Subcutaneous abdominal adipose tissue (tissue), 5 donors: ENCODE measurements at regions not wholly inside any gene's neighbourhood (a gene's known extent, or its start where the extent isn't known, plus 50 kb on each side); places are given as distances from the start of the nearest gene placed in this dataset.

ENCODE experiments used
- H3K27ac ChIP-seq: one replicate; pipeline ENCODE4 v1.7.0; 2013; ENCODE audit warnings: low read depth, mild to moderate bottlenecking, inconsistent platforms, low read length, moderate library complexity
- H3K27me3 ChIP-seq, 5 donors: one replicate each; pipeline ENCODE4 v1.7.0; 2013; ENCODE audit warnings: low read length in 5 of 5, inconsistent platforms in 1 of 5; ENCODE audit not compliant: control insufficient read depth in 5 of 5, insufficient read depth in 4 of 5
- H3K36me3 ChIP-seq, 5 donors: one replicate each; pipeline ENCODE4 v1.7.0; 2013; ENCODE audit warnings: low read length in 5 of 5; ENCODE audit not compliant: control insufficient read depth in 5 of 5, insufficient read depth in 5 of 5
- H3K4me1 ChIP-seq, 5 donors: one replicate each; pipeline ENCODE4 v1.7.0; 2013; ENCODE audit warnings: low read length in 5 of 5, mild to moderate bottlenecking in 3 of 5, moderate library complexity in 1 of 5; ENCODE audit not compliant: control insufficient read depth in 5 of 5, insufficient read depth in 5 of 5
- H3K4me3 ChIP-seq, 5 donors: one replicate each; pipeline ENCODE4 v1.7.0; 2013; ENCODE audit warnings: low read length in 5 of 5, low read depth in 1 of 5
- H3K9ac ChIP-seq, 5 donors: one replicate each; pipeline ENCODE4 v1.7.0; 2013; ENCODE audit warnings: low read length in 5 of 5, mild to moderate bottlenecking in 4 of 5, moderate library complexity in 3 of 5
- H3K9me3 ChIP-seq, 5 donors: one replicate each; pipeline ENCODE4 v1.7.0; 2013; ENCODE audit warnings: low read length in 5 of 5; ENCODE audit not compliant: control insufficient read depth in 5 of 5
- donor health status: healthy.
- donor health status: healthy.
- donor health status: healthy.
- donor health status: healthy.
- donor health status: healthy.

DNA sequence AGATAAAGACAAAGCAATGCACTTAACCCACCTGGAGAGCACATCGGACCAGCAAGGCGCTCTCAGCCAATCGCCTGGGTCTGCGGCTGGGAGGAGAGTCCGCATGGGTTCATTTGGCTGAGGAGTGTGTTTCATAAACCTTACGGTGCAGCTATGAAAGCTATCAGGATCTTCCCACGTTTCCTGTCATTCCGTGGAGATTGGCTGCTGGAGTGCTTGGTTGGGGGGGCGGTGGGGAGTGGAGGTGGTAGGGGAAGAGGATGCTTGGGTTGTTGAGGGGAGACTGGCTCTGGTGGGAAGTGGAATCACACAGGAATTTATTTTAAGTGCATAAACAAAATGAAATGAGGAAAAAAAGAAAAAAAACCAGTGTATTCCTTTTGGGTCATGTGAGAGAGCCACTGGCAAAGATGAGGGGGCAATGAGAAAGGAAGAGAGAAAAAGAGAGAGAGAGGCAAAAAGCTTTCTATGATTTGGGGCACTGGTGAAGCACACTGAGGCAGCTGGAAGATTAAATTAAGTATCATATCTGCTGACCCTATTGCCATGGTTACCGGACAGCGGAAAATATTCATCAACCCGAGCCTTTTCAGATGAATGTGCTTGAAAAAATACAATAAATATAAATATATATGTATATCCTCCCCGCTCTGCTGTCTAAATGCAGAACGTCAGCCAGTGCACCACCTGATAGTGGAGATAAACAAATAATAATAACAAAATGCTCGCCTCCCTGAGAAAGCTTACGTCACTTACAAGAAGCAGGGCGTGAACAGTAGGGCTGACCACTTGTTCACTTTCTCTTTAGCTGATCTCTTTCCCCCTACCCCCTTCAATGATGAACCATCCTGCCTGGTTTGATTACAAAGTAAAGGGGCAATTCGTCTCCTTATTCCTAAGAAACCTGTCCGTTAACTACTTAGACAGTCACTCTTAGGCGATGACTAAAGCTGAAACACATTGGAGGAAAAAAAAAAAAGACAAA, 457.0 kb upstream of the ZFHX3 start:
- Histone ChIP-seq H3K36me3 (no peaks in the 10 kb centered on the region), H3K4me3 (no peak overlapping the region), H3K9me3 (no peaks in the 10 kb centered on the region), H3K9ac (no peak overlapping the region), H3K4me1 (no peaks in the 10 kb centered on the region), H3K27ac (no peak overlapping the region), H3K27me3 (peaks cover 0 to 6% (median 0%) of the 10 kb centered on the region in 5 donors)

- Histone ChIP-seq H3K4me3 (no peak overlapping the region), H3K36me3 (no peaks in the 10 kb centered on the region), H3K27me3 (peaks cover 0 to 6% (median 0%) of the 10 kb centered on the region in 5 donors), H3K4me1 (no peaks in the 10 kb centered on the region), H3K27ac (no peak overlapping the region), H3K9me3 (no peaks in the 10 kb centered on the region), H3K9ac (no peak overlapping the region)
Measured at GRCh38 chr16:73503093-73503492, 455.2 kb upstream of the ZFHX3 start.

GRCh38 chr16:73499276-73499675, 451.3 kb upstream of the ZFHX3 start:
- H3K9me3 ChIP-seq, result no peaks in the 10 kb centered on the region
- no peaks in the 10 kb centered on the region for H3K36me3 ChIP-seq
- H3K9ac ChIP-seq, result no peak overlapping the region
- no peak overlapping the region for H3K4me3 ChIP-seq
- no peaks in the 10 kb centered on the region for H3K4me1 ChIP-seq
- H3K27ac ChIP-seq, result no peak overlapping the region
- H3K27me3 ChIP-seq, result peaks cover 0 to 7% (median 4%) of the 10 kb centered on the region in 5 donors

DNA sequence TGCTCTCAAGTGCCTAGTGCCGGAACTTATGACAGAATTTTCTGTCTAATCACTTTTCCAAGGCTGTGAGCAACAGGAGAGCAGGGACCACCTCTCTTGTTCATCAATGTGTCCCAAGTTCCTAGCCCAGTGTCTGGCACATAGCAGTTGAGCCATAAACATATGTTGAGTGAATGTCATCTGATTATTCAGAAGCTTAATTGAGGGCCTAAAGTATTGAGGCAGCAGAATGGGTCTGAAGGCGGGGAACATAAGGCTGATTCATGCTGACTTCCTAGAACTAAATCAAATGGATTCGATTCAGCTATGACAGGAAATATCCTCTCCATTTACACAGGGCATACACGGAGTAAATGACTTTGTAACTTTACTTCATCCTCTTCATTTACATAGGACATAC, 438.0 kb upstream of the ZFHX3 start:
- Histone ChIP-seq H3K9ac (no peak overlapping the region), H3K4me1 (peaks cover 0 to 4% (median 0%) of the 10 kb centered on the region in 5 donors), H3K36me3 (no peaks in the 10 kb centered on the region)

GRCh38 chr16:73483934-73484711, 436.2 kb upstream of the ZFHX3 start:
- Histone ChIP-seq H3K9ac (no peak overlapping the region), H3K9me3 (no peaks in the 10 kb centered on the region), H3K27me3 (peaks cover 0 to 12% (median 6%) of the 10 kb centered on the region in 5 donors), H3K4me3 (no peak overlapping the region), H3K4me1 (peaks cover 0 to 4% (median 0%) of the 10 kb centered on the region in 5 donors), H3K27ac (no peak overlapping the region), H3K36me3 (no peaks in the 10 kb centered on the region)

More for the DNA sequence above, 438.0 kb upstream of the ZFHX3 start:
- Histone ChIP-seq H3K9me3 (peaks cover 0 to 1% (median 0%) of the 10 kb centered on the region in 5 donors), H3K27ac (no peak overlapping the region), H3K27me3 (peaks cover 0 to 10% (median 6%) of the 10 kb centered on the region in 5 donors), H3K4me3 (no peak overlapping the region)

- Histone ChIP-seq H3K4me3 (peak overlapping the region in 2 of 5 donors; percentile 6 to 7), H3K4me1 (peaks cover 0 to 4% (median 0%) of the 10 kb centered on the region in 5 donors), H3K9ac (no peak overlapping the region), H3K27ac (no peak overlapping the region), H3K9me3 (no peaks in the 10 kb centered on the region), H3K27me3 (peaks cover 0 to 13% (median 6%) of the 10 kb centered on the region in 5 donors), H3K36me3 (no peaks in the 10 kb centered on the region)
Measured at GRCh38 chr16:73483076-73483791, 435.3 kb upstream of the ZFHX3 start.

DNA sequence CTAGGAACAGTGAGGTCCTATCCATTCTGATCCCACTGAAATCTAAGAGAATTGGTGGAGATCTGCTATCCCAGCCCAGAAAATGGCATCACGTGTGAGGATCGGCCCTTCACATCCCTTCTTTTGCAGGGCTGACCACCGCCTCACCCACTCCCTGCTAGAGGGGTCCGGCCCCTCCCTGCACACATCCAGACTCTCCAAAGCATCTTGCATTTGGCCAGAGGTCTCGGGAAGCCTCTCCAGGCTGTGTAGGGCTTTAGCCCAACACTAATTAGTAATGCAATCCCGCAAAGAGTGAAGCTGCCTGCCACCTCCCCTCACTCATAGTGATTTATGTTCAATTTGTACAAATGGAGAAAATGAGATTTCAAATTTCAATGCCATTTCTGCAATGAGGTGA, 434.4 kb upstream of the ZFHX3 start:
- H3K4me1 ChIP-seq, result peaks cover 0 to 4% (median 0%) of the 10 kb centered on the region in 5 donors
- H3K9me3 ChIP-seq, result no peaks in the 10 kb centered on the region
- H3K27me3 ChIP-seq, result peaks cover 0 to 13% (median 6%) of the 10 kb centered on the region in 5 donors
- no peak overlapping the region for H3K27ac ChIP-seq
- no peaks in the 10 kb centered on the region for H3K36me3 ChIP-seq
- H3K4me3 ChIP-seq, result no peak overlapping the region
- no peak overlapping the region for H3K9ac ChIP-seq

DNA sequence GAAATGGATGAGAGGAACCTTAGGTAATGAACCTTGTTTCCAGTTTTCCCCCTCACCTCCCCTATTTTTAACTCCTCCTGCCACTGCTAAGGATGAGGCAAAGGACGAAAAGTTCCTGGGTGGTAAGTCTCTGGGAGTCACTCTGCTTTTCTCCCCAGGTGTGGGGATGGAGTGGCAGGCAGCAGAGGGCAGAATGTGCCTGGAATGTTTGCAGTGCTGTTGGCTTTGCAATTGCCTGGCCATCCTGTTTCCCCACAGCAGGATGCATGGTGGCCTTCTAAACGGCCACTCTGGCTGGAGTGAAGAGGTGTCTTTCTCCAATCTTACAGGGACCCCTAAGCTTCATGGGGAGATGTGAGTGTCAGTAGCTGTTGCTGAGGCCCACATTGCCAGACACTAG, 432.5 kb upstream of the ZFHX3 start:
- no peaks in the 10 kb centered on the region for H3K9me3 ChIP-seq
- H3K27me3 ChIP-seq, result peaks cover 0 to 13% (median 6%) of the 10 kb centered on the region in 5 donors
- no peaks in the 10 kb centered on the region for H3K36me3 ChIP-seq
- H3K4me3 ChIP-seq, result no peak overlapping the region
- no peak overlapping the region for H3K9ac ChIP-seq
- H3K4me1 ChIP-seq, result peaks cover 0 to 4% (median 0%) of the 10 kb centered on the region in 5 donors
- no peak overlapping the region for H3K27ac ChIP-seq

- no peak overlapping the region for H3K27ac ChIP-seq
Measured at GRCh38 chr16:73473713-73474112, 425.8 kb upstream of the ZFHX3 start.

More at GRCh38 chr16:73473713-73474112, 425.8 kb upstream of the ZFHX3 start:
- no peaks in the 10 kb centered on the region for H3K36me3 ChIP-seq
- H3K4me3 ChIP-seq, result no peak overlapping the region
- H3K27me3 ChIP-seq, result peaks cover 0 to 3% (median 2%) of the 10 kb centered on the region in 5 donors
- no peaks in the 10 kb centered on the region for H3K4me1 ChIP-seq
- H3K9me3 ChIP-seq, result peaks cover 0 to 2% (median 0%) of the 10 kb centered on the region in 5 donors
- no peak overlapping the region for H3K9ac ChIP-seq
